ENCODE measurements at regions not wholly inside any gene's neighbourhood (a gene's known extent, or its start where the extent isn't known, plus 50 kb on each side); places are given as distances from the start of the nearest gene placed in this dataset.

- DNase-seq = no peak
These were observed 1814.7 kb upstream of the CELF4 start for GRCh38 chr18:39380186-39380725.

- no peak for DNase-seq
These were observed 1809.5 kb upstream of the CELF4 start for GRCh38 chr18:39375066-39375465.

- DNase-seq = no peak
These were observed 1806.4 kb upstream of the CELF4 start for GRCh38 chr18:39371996-39372395.

GRCh38 chr18:39366656-39367055, 1801.1 kb upstream of the CELF4 start:
- no peak for DNase-seq

GRCh38 chr18:39365836-39366485, 1800.4 kb upstream of the CELF4 start:
- DNase-seq = no peak

- no peak for DNase-seq
These were observed 1794.5 kb upstream of the CELF4 start for GRCh38 chr18:39360072-39360471.

- DNase-seq = no peak
These were observed 1794.0 kb upstream of the CELF4 start for GRCh38 chr18:39359636-39360035.

- DNase-seq = no peak
These were observed 1785.3 kb upstream of the CELF4 start for GRCh38 chr18:39350945-39351344.

GRCh38 chr18:39349801-39350200, 1784.2 kb upstream of the CELF4 start:
- no peak for DNase-seq

GRCh38 chr18:39348757-39349156, 1783.2 kb upstream of the CELF4 start:
- no peak for DNase-seq

GRCh38 chr18:39347701-39348100, 1782.1 kb upstream of the CELF4 start:
- DNase-seq = no peak

GRCh38 chr18:39346916-39347315, 1781.3 kb upstream of the CELF4 start:
- no peak for DNase-seq

- no peak for DNase-seq
These were observed 1779.7 kb upstream of the CELF4 start for GRCh38 chr18:39345321-39345720.

GRCh38 chr18:39344487-39344886, 1778.9 kb upstream of the CELF4 start:
- DNase-seq = no peak

- no peak for DNase-seq
These were observed 1775.5 kb upstream of the CELF4 start for GRCh38 chr18:39341129-39341528.

GRCh38 chr18:39340418-39340817, 1774.8 kb upstream of the CELF4 start:
- no peak for DNase-seq

GRCh38 chr18:39329496-39330275, 1764.1 kb upstream of the CELF4 start:
- no peak for DNase-seq

GRCh38 chr18:39326772-39327171, 1761.2 kb upstream of the CELF4 start:
- DNase-seq = no peak

GRCh38 chr18:39325973-39326372, 1760.4 kb upstream of the CELF4 start:
- no peak for DNase-seq

GRCh38 chr18:39319141-39319540, 1753.5 kb upstream of the CELF4 start:
- DNase-seq = no peak

GRCh38 chr18:39318462-39318861, 1752.9 kb upstream of the CELF4 start:
- DNase-seq = no peak

- DNase-seq = no peak
These were observed 1752.4 kb upstream of the CELF4 start for GRCh38 chr18:39318008-39318407.

- DNase-seq = no peak
These were observed 1749.0 kb upstream of the CELF4 start for GRCh38 chr18:39314595-39314994.
